Midbrain (tissue), 1 donor: ENCODE measurements at regions not wholly inside any gene's neighbourhood (a gene's known extent, or its start where the extent isn't known, plus 50 kb on each side); places are given as distances from the start of the nearest gene placed in this dataset.

Source experiments
- DNase-seq: peaks from one replicate; lab custom pipeline; 2025; lab: John Stamatoyannopoulos, UW

- DNase-seq, result no peak
Observed at GRCh38 chr15:98455904-98456303, 192.4 kb upstream of the IGF1R start.

- DNase-seq, result no peak
Observed at GRCh38 chr15:98476559-98476958, 171.8 kb upstream of the IGF1R start.

GRCh38 chr15:98480844-98481243, 167.5 kb upstream of the IGF1R start:
- no peak for DNase-seq

- no peak for DNase-seq
Observed at GRCh38 chr15:98483575-98484130, 164.7 kb upstream of the IGF1R start.

- DNase-seq, result no peak
Observed at GRCh38 chr15:98484914-98485313, 163.4 kb upstream of the IGF1R start.

GRCh38 chr15:98485451-98485850, 162.9 kb upstream of the IGF1R start:
- DNase-seq, result no peak

GRCh38 chr15:98493966-98494511, 154.3 kb upstream of the IGF1R start:
- no peak for DNase-seq

- no peak for DNase-seq
Observed at GRCh38 chr15:98501192-98501591, 147.1 kb upstream of the IGF1R start.

- no peak for DNase-seq
Observed at GRCh38 chr15:98501632-98502031, 146.7 kb upstream of the IGF1R start.

- DNase-seq, result no peak
Observed at GRCh38 chr15:98503970-98504369, 144.4 kb upstream of the IGF1R start.

- no peak for DNase-seq
Observed at GRCh38 chr15:98504998-98505397, 143.3 kb upstream of the IGF1R start.

GRCh38 chr15:98505611-98506031, 142.7 kb upstream of the IGF1R start:
- DNase-seq, result no peak

- DNase-seq, result no peak
Observed at GRCh38 chr15:98506172-98506571, 142.2 kb upstream of the IGF1R start.

- no peak for DNase-seq
Observed at GRCh38 chr15:98506711-98507110, 141.6 kb upstream of the IGF1R start.

- no peak for DNase-seq
Observed at GRCh38 chr15:98513428-98513986, 134.8 kb upstream of the IGF1R start.

GRCh38 chr15:98514034-98514622, 134.2 kb upstream of the IGF1R start:
- no peak for DNase-seq

- peak; percentile 71 for DNase-seq
Observed at GRCh38 chr15:98518823-98519561, 129.3 kb upstream of the IGF1R start.

GRCh38 chr15:98519767-98520550, 128.4 kb upstream of the IGF1R start:
- no peak for DNase-seq

- no peak for DNase-seq
Observed at GRCh38 chr15:98522127-98522526, 126.2 kb upstream of the IGF1R start.

- no peak for DNase-seq
Observed at GRCh38 chr15:98523912-98524662, 124.3 kb upstream of the IGF1R start.
